Right lobe of liver (tissue), 6 donors: ENCODE measurements at regions not wholly inside any gene's neighbourhood (a gene's known extent, or its start where the extent isn't known, plus 50 kb on each side); places are given as distances from the start of the nearest gene placed in this dataset.

Experiments
- ATAC-seq, 4 donors: fragments of 200-7000 bp; cut with Tn5 transposase; one replicate each; pipeline ENCODE4 v1.9.1; 2020; ENCODE audit warnings: mild to moderate bottlenecking in 4 of 4, moderate library complexity in 4 of 4
- DNase-seq, 3 donors: peaks; one replicate each; pipeline ENCODE4 v3.0.0-alpha.2; 2020
- H3K27ac ChIP-seq, 3 donors: fragments of 200-600 bp; one replicate each; pipeline ENCODE4 v1.8.0; 2022
- H3K27me3 ChIP-seq, 2 donors: fragments of 200-600 bp; one replicate each; pipeline ENCODE4 v1.8.0; 2022
- H3K36me3 ChIP-seq, 4 donors: fragments of 200-600 bp; sonication (generic) in 1 of 4; one replicate each; pipeline versions ENCODE4 v1.5.1 to v1.8.0; 2017 to 2022; ENCODE audit warnings: control low read depth in 1 of 4
- H3K4me1 ChIP-seq, 4 donors: fragments of 200-600 bp; sonication (generic) in 1 of 4; one replicate each; pipeline versions ENCODE4 v1.5.1 to v1.8.0; 2017 to 2022; ENCODE audit warnings: control low read depth in 1 of 4
- H3K4me3 ChIP-seq, 3 donors: fragments of 200-600 bp; one replicate each; pipeline ENCODE4 v1.8.0; 2022
- H3K9me3 ChIP-seq, 4 donors: fragments of 200-600 bp; sonication (generic) in 1 of 4; one replicate each; pipeline versions ENCODE4 v1.5.1 to v1.8.0; 2017 to 2022; ENCODE audit warnings: control low read depth in 1 of 4
- POLR2A ChIP-seq: fragments of 450-650 bp; IDR thresholded peaks from one replicate; pipeline ENCODE4 v1.6.1; 2017; ENCODE audit warnings: antibody characterized with exemption, mild to moderate bottlenecking
- WGBS: methylation state at CpG from one replicate; pipeline ENCODE4 v1.1.6; 2018; ENCODE audit warnings: low coverage, low lambda C conversion rate; ENCODE audit not compliant: insufficient coverage; ENCODE audit errors: missing lambda C conversion rate; 5-methylcytosine and 5-hydroxymethylcytosine counted together
- intact Hi-C, 2 donors: fragments of 100-400 bp; cut with DNase I; formaldehyde crosslinking; loops; one replicate each; pipeline versions ENCODE4 v1.11.2 to v1.14.1; 2022
- TF ChIP-seq, protein P1 (sequence below), 4 donors: fragments of 200-600 bp in 3 of 4; fragments of 450-650 bp in 1 of 4; IDR thresholded peaks; one replicate each; pipeline versions ENCODE4 v1.5.1 to v1.8.0; 2016 to 2022; ENCODE audit warnings: antibody characterized with exemption in 4 of 4, mild to moderate bottlenecking in 2 of 4
- donor health status: DM: no; HTN: yes; CAD: no.
- donor health status: DM: no; HTN: no; CAD: no.
- donor health status: DM: no; HTN: no; CAD: no.
- donor health status: DM: no; HTN: yes; CAD: no.
- donor health status: DM: no; HTN: yes; CAD: no.

DNA sequence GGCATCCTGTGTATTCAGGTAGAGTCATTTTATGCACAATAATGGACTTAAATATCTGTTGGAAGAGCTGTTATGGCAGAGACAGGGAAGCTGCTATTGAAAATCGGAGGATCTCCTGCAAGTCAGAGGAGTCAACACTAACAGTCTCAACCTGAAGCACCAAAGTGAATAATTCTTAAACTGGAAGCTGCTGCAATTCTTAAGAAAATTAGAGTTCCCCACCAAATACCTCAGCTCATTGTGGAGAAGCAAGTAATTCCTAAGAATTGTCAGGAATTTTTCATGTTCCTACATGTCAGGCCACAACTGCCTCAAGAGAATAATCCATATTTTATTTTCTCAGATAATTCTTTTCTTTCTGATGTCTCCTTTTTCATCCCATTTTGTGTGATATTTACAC, 892.6 kb upstream of the LCORL start:
- Histone ChIP-seq H3K27ac (no peak overlapping the region), H3K27me3 (no peaks in the 10 kb centered on the region), H3K9me3 (no peaks in the 10 kb centered on the region), H3K4me1 (no peaks in the 10 kb centered on the region), H3K4me3 (no peak overlapping the region), H3K36me3 (no peaks in the 10 kb centered on the region)
- 86% methylated on average over 1 of the region's 1 CpG for WGBS
- DNase-seq (no peak), ATAC-seq (no peak)
- intact Hi-C loops: no loop called here
- no peak for TF ChIP-seq POLR2A
- TF ChIP-seq, protein P1, sequence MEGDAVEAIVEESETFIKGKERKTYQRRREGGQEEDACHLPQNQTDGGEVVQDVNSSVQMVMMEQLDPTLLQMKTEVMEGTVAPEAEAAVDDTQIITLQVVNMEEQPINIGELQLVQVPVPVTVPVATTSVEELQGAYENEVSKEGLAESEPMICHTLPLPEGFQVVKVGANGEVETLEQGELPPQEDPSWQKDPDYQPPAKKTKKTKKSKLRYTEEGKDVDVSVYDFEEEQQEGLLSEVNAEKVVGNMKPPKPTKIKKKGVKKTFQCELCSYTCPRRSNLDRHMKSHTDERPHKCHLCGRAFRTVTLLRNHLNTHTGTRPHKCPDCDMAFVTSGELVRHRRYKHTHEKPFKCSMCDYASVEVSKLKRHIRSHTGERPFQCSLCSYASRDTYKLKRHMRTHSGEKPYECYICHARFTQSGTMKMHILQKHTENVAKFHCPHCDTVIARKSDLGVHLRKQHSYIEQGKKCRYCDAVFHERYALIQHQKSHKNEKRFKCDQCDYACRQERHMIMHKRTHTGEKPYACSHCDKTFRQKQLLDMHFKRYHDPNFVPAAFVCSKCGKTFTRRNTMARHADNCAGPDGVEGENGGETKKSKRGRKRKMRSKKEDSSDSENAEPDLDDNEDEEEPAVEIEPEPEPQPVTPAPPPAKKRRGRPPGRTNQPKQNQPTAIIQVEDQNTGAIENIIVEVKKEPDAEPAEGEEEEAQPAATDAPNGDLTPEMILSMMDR (IDR thresholded peaks at IDR 0.05): no peak

DNA sequence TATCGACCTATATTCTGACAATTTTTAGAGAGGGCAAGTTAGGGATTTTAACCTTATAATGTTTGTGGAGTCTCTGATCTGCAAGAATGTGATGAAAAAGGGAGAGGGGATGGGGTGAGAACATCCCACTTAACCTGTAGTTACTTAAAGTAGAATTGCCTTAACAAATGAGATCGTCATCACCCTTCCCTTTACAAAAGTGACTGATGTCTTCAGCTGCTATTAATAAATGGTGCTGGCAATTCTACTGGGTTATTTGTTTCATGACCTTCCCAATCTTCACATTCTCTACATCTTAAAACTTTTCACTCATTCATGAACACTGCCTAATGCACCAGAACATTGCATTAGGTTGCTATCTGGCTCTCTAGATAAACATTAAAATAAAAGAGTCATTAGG, 873.4 kb upstream of the LCORL start:
- no peaks in the 10 kb centered on the region for H3K36me3 ChIP-seq
- H3K4me1 ChIP-seq: no peaks in the 10 kb centered on the region
- no peak overlapping the region for H3K4me3 ChIP-seq
- H3K27ac ChIP-seq: no peak overlapping the region
- intact Hi-C loops: no loop called here
- TF ChIP-seq POLR2A: no peak
- TF ChIP-seq, protein P1 (IDR thresholded peaks at IDR 0.05): no peak
- no peaks in the 10 kb centered on the region for H3K9me3 ChIP-seq
- DNase-seq (no peak), ATAC-seq (no peak)
- no peaks in the 10 kb centered on the region for H3K27me3 ChIP-seq
- WGBS: 44% methylated on average over 2 of the region's 2 CpGs

DNA sequence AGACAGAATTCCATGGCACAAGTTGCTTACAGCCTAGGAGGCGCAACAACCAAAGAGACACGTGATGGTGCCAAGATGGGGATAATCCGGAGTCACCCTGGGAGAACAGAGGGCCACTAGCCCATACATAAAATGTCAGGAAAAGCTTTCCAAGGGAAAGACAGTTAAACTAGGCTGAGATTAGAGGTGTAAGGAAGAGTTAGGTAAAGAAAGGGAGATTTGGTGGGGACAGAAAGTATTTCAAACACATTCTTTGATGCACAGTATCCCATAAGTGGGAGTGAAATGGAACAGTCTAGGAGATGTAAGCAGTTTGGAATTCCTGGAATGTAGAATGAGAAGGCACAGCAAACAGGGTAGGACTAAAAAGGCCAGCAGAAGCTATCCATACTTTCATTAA, 860.9 kb upstream of the LCORL start:
- Histone ChIP-seq H3K36me3 (no peaks in the 10 kb centered on the region), H3K27me3 (no peaks in the 10 kb centered on the region), H3K27ac (no peak overlapping the region), H3K4me1 (no peaks in the 10 kb centered on the region), H3K9me3 (no peaks in the 10 kb centered on the region), H3K4me3 (no peak overlapping the region)
- intact Hi-C loops: no loop called here
- ATAC-seq (no peak), DNase-seq (no peak)
- WGBS: 48% methylated on average over 3 of the region's 3 CpGs
- TF ChIP-seq POLR2A: no peak
- TF ChIP-seq, protein P1 (IDR thresholded peaks at IDR 0.05): no peak

DNA sequence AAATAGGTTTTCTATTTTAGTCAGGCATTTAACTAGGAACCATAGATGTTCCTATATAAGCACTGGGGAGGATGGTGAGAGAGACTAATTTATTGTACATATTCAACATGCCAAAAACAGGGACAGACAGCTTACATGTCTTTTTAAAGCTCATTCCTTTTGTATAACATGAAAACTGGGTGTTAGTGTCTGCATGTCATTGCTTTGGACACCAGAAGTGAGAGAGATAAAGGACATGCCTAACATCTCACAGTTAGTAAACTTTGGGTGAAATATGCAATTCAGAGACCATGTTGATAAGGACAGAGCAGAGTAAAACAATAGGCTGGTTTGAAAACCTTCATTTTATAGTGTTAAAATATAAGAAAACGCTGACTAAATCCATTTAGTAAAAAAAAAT, 860.0 kb upstream of the LCORL start:
- Histone ChIP-seq H3K4me1 (no peaks in the 10 kb centered on the region), H3K4me3 (no peak overlapping the region), H3K27ac (no peak overlapping the region), H3K27me3 (no peaks in the 10 kb centered on the region), H3K9me3 (no peaks in the 10 kb centered on the region), H3K36me3 (no peaks in the 10 kb centered on the region)
- intact Hi-C loops: no loop called here
- WGBS: 44% methylated on average over 1 of the region's 1 CpG
- ATAC-seq: no peak
- TF ChIP-seq, protein P1 (IDR thresholded peaks at IDR 0.05): no peak
- no peak for TF ChIP-seq POLR2A
- no peak for DNase-seq

DNA sequence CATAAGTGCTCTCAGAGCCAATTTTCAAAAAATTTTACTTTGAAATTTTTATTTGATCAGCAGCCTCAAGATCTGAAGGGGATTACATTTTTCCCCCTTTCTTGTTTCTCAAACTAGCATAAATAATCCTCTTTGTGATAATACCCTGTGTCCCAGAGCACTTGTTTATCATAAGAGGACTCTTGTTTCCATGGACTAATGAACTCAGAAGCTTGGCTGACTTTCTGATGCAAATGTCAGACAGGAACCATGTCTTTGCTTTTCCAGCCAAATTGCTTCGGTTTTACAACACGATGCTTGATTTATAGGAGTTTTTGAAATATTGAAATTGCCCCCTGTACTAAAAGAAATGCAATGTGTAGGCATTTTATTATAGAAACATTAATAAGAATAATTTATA, 859.3 kb upstream of the LCORL start:
- 39% methylated on average over 2 of the region's 2 CpGs for WGBS
- Histone ChIP-seq H3K4me1 (no peaks in the 10 kb centered on the region), H3K27me3 (no peaks in the 10 kb centered on the region), H3K36me3 (no peaks in the 10 kb centered on the region), H3K4me3 (no peak overlapping the region), H3K9me3 (no peaks in the 10 kb centered on the region), H3K27ac (no peak overlapping the region)
- ATAC-seq: no peak
- TF ChIP-seq, protein P1 (IDR thresholded peaks at IDR 0.05): no peak
- no peak for TF ChIP-seq POLR2A
- intact Hi-C loops: no loop called here
- DNase-seq: no peak
